BE2C (cell line): ENCODE measurements at regions not wholly inside any gene's neighbourhood (a gene's known extent, or its start where the extent isn't known, plus 50 kb on each side); places are given as distances from the start of the nearest gene placed in this dataset.

ENCODE experiments used
- DNase-seq: peaks from one replicate; pipeline ENCODE4 v3.0.0-alpha.2; 2020
- H3K27me3 ChIP-seq: fragments of 250-450 bp; sonication (Bioruptor Pico); 2 replicates; pipeline ENCODE4 v1.5.1; 2020; ENCODE audit warnings: mild to moderate bottlenecking
- H3K36me3 ChIP-seq: fragments of 250-450 bp; sonication (Bioruptor Pico); 2 replicates; pipeline ENCODE4 v1.5.1; 2020; ENCODE audit warnings: mild to moderate bottlenecking
- H3K4me1 ChIP-seq: fragments of 250-450 bp; sonication (Bioruptor Pico); 2 replicates; pipeline ENCODE4 v1.5.1; 2020
- H3K4me3 ChIP-seq: 2 replicates; pipeline ENCODE4 v1.5.1; 2011; ENCODE audit warnings: low read depth, low read length
- H3K9me3 ChIP-seq: fragments of 250-450 bp; sonication (Bioruptor Pico); 2 replicates; pipeline ENCODE4 v1.5.1; 2020
- TF ChIP-seq, protein P1 (sequence below): IDR thresholded peaks from 2 replicates; pipeline ENCODE4 v1.5.1; 2012; ENCODE audit warnings: mild to moderate bottlenecking, low read depth, low read length

GRCh38 chr20:51303731-51304670 is 238.5 kb downstream of the NFATC2 start:
- TF ChIP-seq, protein P1, sequence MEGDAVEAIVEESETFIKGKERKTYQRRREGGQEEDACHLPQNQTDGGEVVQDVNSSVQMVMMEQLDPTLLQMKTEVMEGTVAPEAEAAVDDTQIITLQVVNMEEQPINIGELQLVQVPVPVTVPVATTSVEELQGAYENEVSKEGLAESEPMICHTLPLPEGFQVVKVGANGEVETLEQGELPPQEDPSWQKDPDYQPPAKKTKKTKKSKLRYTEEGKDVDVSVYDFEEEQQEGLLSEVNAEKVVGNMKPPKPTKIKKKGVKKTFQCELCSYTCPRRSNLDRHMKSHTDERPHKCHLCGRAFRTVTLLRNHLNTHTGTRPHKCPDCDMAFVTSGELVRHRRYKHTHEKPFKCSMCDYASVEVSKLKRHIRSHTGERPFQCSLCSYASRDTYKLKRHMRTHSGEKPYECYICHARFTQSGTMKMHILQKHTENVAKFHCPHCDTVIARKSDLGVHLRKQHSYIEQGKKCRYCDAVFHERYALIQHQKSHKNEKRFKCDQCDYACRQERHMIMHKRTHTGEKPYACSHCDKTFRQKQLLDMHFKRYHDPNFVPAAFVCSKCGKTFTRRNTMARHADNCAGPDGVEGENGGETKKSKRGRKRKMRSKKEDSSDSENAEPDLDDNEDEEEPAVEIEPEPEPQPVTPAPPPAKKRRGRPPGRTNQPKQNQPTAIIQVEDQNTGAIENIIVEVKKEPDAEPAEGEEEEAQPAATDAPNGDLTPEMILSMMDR = no peak
- Histone ChIP-seq H3K9me3 (peaks cover 3% of the 10 kb centered on the region; the same call in 1 of the 2 replicates), H3K36me3 (no peaks in the 10 kb centered on the region), H3K27me3 (no peaks in the 10 kb centered on the region), H3K4me1 (no peaks in the 10 kb centered on the region), H3K4me3 (no peak overlapping the region)
- no peak for DNase-seq

GRCh38 chr20:51301026-51301425 is 241.5 kb downstream of the NFATC2 start:
- TF ChIP-seq, protein P1 = no peak
- Histone ChIP-seq H3K36me3 (no peaks in the 10 kb centered on the region), H3K4me1 (no peaks in the 10 kb centered on the region), H3K4me3 (no peak overlapping the region), H3K9me3 (peaks cover 3% of the 10 kb centered on the region; the same call in 1 of the 2 replicates), H3K27me3 (no peaks in the 10 kb centered on the region; the same call in 1 of the 2 replicates)
- DNase-seq = no peak

- TF ChIP-seq, protein P1 = no peak
- Histone ChIP-seq H3K4me3 (no peak overlapping the region), H3K9me3 (peaks cover 3% of the 10 kb centered on the region; the same call in 1 of the 2 replicates), H3K4me1 (no peaks in the 10 kb centered on the region), H3K36me3 (no peaks in the 10 kb centered on the region), H3K27me3 (no peaks in the 10 kb centered on the region; the same call in 1 of the 2 replicates)
- no peak for DNase-seq
Observed at GRCh38 chr20:51300104-51300503, 242.4 kb downstream of the NFATC2 start.

DNA sequence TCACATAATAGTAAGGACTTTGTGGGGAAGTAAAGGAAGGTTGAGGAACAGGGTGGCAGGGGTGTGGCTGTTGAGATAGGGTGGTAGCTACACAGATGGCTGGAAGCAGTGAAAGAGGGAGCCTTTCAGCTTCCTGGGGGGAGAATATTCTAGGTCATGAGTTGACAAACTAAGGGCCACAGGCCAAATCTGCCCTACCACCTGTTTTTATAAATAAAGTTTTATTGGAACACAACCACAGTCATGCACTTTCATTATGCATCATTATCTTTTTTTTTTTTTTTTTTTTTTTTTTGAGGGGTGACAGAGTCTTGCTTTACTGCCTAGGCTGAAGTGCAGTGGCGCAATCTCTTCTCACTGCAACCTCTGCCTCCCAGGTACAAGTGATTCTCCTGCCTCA is 243.1 kb downstream of the NFATC2 start:
- H3K36me3 ChIP-seq = no peaks in the 10 kb centered on the region
- TF ChIP-seq, protein P1 = no peak
- no peaks in the 10 kb centered on the region for H3K4me1 ChIP-seq
- H3K9me3 ChIP-seq = peaks cover 3% of the 10 kb centered on the region; the same call in 1 of the 2 replicates
- DNase-seq = no peak
- H3K4me3 ChIP-seq = no peak overlapping the region
- no peaks in the 10 kb centered on the region; the same call in 1 of the 2 replicates for H3K27me3 ChIP-seq

GRCh38 chr20:51298141-51298749 is 244.3 kb downstream of the NFATC2 start:
- H3K9me3 ChIP-seq = peaks cover 3% of the 10 kb centered on the region; the same call in 1 of the 2 replicates
- H3K27me3 ChIP-seq = no peaks in the 10 kb centered on the region; the same call in 1 of the 2 replicates
- no peaks in the 10 kb centered on the region for H3K4me1 ChIP-seq
- DNase-seq = no peak
- no peak overlapping the region for H3K4me3 ChIP-seq
- TF ChIP-seq, protein P1 = no peak
- H3K36me3 ChIP-seq = no peaks in the 10 kb centered on the region
